ENCODE measurements at regions not wholly inside any gene's neighbourhood (a gene's known extent, or its start where the extent isn't known, plus 50 kb on each side); places are given as distances from the start of the nearest gene placed in this dataset.

DNA sequence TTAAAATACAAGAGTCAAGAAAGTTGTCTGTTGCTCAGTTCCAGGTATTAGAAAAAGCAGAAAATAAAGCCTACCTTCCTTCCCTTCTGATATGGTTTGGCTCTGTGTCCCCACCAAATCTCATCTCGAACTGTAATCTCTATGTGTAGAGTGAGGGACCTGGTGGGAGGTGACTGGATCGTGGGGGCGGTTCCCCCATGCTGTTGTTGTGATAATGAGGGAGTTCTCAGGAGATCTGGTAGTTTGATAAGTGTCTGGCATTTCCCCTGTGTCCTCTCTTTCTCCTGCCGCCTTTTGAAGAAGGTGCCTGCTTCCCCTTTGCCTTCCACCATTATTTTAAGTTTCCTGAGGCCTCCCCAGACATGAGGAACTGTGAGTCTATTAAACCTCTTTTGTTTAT, 288.8 kb upstream of the LMCD1 start:
- ChIA-PET POLR2A (ENCODE audit: low non-redundant PET) (interaction anchor here (0.5 kb wide), 1 partner anchor 8 kb away, joined by 3 read pairs; no protein-coding TSS in a partner anchor), CTCF (no interaction called here)
- Histone ChIP-seq H3K27me3 (replicated peaks; ENCODE audit: insufficient read depth, low read depth, low read length, poor library complexity) (no peaks in the 10 kb centered on the region), H3K27ac (ENCODE audit: low read depth, low read length, poor library complexity, severe bottlenecking) (no peak overlapping the region), H3K4me1 (ENCODE audit: insufficient read depth, low read length, poor library complexity, severe bottlenecking) (peaks cover 10% of the 10 kb centered on the region), H3K36me3 (ENCODE audit: insufficient read depth, low read length, poor library complexity, severe bottlenecking) (no peaks in the 10 kb centered on the region), H3K4me3 (ENCODE audit: low read depth, low read length, poor library complexity, severe bottlenecking) (no peak overlapping the region), H3K9me3 (ENCODE audit: low read depth, low read length, poor library complexity, severe bottlenecking) (no peaks in the 10 kb centered on the region)
- BruUV-seq (replicated peaks), result no TSS peak
- DNase-seq (ENCODE audit: low spot score), result no peak
- no peak for TF ChIP-seq CTCF (conservative IDR thresholded peaks at IDR 0.05; ENCODE audit: low read depth, low read length)
- no peak for TF ChIP-seq EZH2 (IDR thresholded peaks at IDR 0.05; ENCODE audit: borderline replicate concordance, low read depth, low read length, poor library complexity, severe bottlenecking)
- intact Hi-C loops (cut with micrococcal nuclease; ENCODE audit: unreplicated experiment), result no loop called here

- peaks cover 10% of the 10 kb centered on the region for H3K4me1 ChIP-seq (ENCODE audit: insufficient read depth, low read length, poor library complexity, severe bottlenecking)
- H3K27me3 ChIP-seq (replicated peaks; ENCODE audit: insufficient read depth, low read depth, low read length, poor library complexity), result no peaks in the 10 kb centered on the region
- H3K4me3 ChIP-seq (ENCODE audit: low read depth, low read length, poor library complexity, severe bottlenecking), result no peak overlapping the region
- ChIA-PET CTCF (no interaction called here), POLR2A (ENCODE audit: low non-redundant PET) (interaction anchor here (0.5 kb wide), 1 partner anchor 8 kb away, joined by 3 read pairs; no protein-coding TSS in a partner anchor)
- H3K36me3 ChIP-seq (ENCODE audit: insufficient read depth, low read length, poor library complexity, severe bottlenecking), result no peaks in the 10 kb centered on the region
- no peak for TF ChIP-seq EZH2 (IDR thresholded peaks at IDR 0.05; ENCODE audit: borderline replicate concordance, low read depth, low read length, poor library complexity, severe bottlenecking)
- TF ChIP-seq CTCF (conservative IDR thresholded peaks at IDR 0.05; ENCODE audit: low read depth, low read length), result no peak
- H3K9me3 ChIP-seq (ENCODE audit: low read depth, low read length, poor library complexity, severe bottlenecking), result no peaks in the 10 kb centered on the region
- no peak for DNase-seq (ENCODE audit: low spot score)
- no peak overlapping the region for H3K27ac ChIP-seq (ENCODE audit: low read depth, low read length, poor library complexity, severe bottlenecking)
- intact Hi-C loops (cut with micrococcal nuclease; ENCODE audit: unreplicated experiment), result no loop called here
- BruUV-seq (replicated peaks), result no TSS peak
Measured at GRCh38 chr3:8213286-8213685, 288.3 kb upstream of the LMCD1 start.

- ChIA-PET POLR2A (ENCODE audit: low non-redundant PET) (no interaction called here), CTCF (no interaction called here)
- TF ChIP-seq CTCF (conservative IDR thresholded peaks at IDR 0.05; ENCODE audit: low read depth, low read length) (no peak), EZH2 (IDR thresholded peaks at IDR 0.05; ENCODE audit: borderline replicate concordance, low read depth, low read length, poor library complexity, severe bottlenecking) (no peak)
Measured at GRCh38 chr3:8215821-8216220, 285.8 kb upstream of the LMCD1 start.

More at GRCh38 chr3:8215821-8216220, 285.8 kb upstream of the LMCD1 start:
- no peak for DNase-seq (ENCODE audit: low spot score)
- Histone ChIP-seq H3K27me3 (replicated peaks; ENCODE audit: insufficient read depth, low read depth, low read length, poor library complexity) (no peaks in the 10 kb centered on the region), H3K9me3 (ENCODE audit: low read depth, low read length, poor library complexity, severe bottlenecking) (no peaks in the 10 kb centered on the region), H3K27ac (ENCODE audit: low read depth, low read length, poor library complexity, severe bottlenecking) (no peak overlapping the region), H3K4me1 (ENCODE audit: insufficient read depth, low read length, poor library complexity, severe bottlenecking) (peaks cover 10% of the 10 kb centered on the region), H3K4me3 (ENCODE audit: low read depth, low read length, poor library complexity, severe bottlenecking) (no peak overlapping the region), H3K36me3 (ENCODE audit: insufficient read depth, low read length, poor library complexity, severe bottlenecking) (no peaks in the 10 kb centered on the region)
- no TSS peak for BruUV-seq (replicated peaks)
- intact Hi-C loops (cut with micrococcal nuclease; ENCODE audit: unreplicated experiment), result no loop called here

All from A673 (cell line).